ENCODE measurements at regions not wholly inside any gene's neighbourhood (a gene's known extent, or its start where the extent isn't known, plus 50 kb on each side); places are given as distances from the start of the nearest gene placed in this dataset.

DNA sequence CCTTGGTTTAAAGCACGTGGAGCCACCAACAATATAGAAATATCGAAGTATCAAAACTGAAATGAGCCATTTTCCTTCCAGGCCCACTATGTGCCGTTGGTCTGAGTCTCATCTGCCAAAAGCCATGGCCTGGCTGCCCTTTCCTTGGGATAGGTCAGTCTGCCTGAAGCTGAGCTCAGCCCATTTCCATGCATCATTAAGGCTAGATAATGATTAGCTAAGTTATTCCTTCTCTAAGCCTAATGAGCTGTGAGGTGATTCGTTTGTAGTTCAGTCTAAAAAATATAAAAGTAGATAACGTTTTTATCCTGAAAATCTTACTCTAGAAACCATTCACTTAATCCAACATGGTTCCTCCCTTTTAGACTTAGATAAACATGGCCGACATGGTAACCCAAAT lies 936.2 kb upstream of the LCORL start:
- Histone ChIP-seq H3K36me3 (ENCODE audit: control insufficient read depth, insufficient read depth, low read length) (no peaks in the 10 kb centered on the region), H3K4me1 (ENCODE audit: control insufficient read depth, insufficient read depth, low read length, poor library complexity, severe bottlenecking) (no peaks in the 10 kb centered on the region), H3K4me3 (ENCODE audit: extremely low read depth, insufficient read depth, low read length, poor library complexity, severe bottlenecking) (no peak overlapping the region), H3K27ac (ENCODE audit: low read depth, low read length, severe bottlenecking) (no peak overlapping the region), H3K9me3 (ENCODE audit: control insufficient read depth, low read length) (no peaks in the 10 kb centered on the region)
- WGBS, 2 experiments (ENCODE audit: insufficient coverage in 2 of 2): 81 to 89% methylated on average over 3 to 4 of the region's 6 CpGs

DNA sequence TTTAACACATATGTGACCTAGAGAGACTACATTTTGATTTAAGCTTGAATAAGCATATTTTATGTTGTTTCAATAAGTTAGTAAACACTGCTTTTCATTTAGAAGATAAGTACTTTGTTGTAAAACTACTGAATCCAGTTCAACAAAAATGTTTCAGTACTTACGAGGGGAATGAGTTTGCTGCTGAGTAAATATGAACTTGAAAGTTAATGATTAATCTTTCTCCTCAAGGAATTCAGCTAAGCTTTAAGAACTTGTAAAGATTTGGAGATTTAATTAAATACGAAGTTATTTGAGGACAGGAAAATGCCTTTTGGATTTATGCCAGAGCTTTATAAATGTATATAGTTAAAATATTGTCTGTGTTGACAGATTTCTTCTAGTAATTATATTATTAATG lies 933.0 kb upstream of the LCORL start:
- Histone ChIP-seq H3K4me1 (ENCODE audit: control insufficient read depth, insufficient read depth, low read length, poor library complexity, severe bottlenecking) (no peaks in the 10 kb centered on the region), H3K9me3 (ENCODE audit: control insufficient read depth, low read length) (no peaks in the 10 kb centered on the region), H3K36me3 (ENCODE audit: control insufficient read depth, insufficient read depth, low read length) (no peaks in the 10 kb centered on the region), H3K27ac (ENCODE audit: low read depth, low read length, severe bottlenecking) (no peak overlapping the region), H3K4me3 (ENCODE audit: extremely low read depth, insufficient read depth, low read length, poor library complexity, severe bottlenecking) (no peak overlapping the region)
- WGBS, 2 experiments (ENCODE audit: insufficient coverage in 2 of 2): no CpG with 5 or more reads among the region's 2 CpGs

DNA sequence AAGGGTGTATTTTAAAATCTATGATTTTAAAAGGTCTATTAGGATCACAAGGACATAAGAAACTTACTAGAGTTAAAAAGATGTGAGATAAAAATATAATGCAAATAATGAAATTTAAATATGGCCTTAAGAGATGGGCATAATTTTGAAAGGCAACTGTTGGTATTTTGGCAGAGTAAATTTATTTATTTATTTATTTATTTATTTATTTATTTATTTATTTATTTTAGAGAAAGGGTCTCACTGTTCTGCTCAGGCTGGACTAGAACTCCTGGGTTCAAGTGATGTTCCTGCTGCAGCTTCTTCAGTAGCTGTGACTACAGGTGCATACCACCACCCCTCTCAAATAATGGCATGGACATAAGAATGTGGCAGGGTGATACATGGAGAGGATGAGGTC lies 932.1 kb upstream of the LCORL start:
- Histone ChIP-seq H3K4me1 (ENCODE audit: control insufficient read depth, insufficient read depth, low read length, poor library complexity, severe bottlenecking) (no peaks in the 10 kb centered on the region), H3K36me3 (ENCODE audit: control insufficient read depth, insufficient read depth, low read length) (no peaks in the 10 kb centered on the region), H3K4me3 (ENCODE audit: extremely low read depth, insufficient read depth, low read length, poor library complexity, severe bottlenecking) (no peak overlapping the region), H3K27ac (ENCODE audit: low read depth, low read length, severe bottlenecking) (no peak overlapping the region), H3K9me3 (ENCODE audit: control insufficient read depth, low read length) (no peaks in the 10 kb centered on the region)

DNA sequence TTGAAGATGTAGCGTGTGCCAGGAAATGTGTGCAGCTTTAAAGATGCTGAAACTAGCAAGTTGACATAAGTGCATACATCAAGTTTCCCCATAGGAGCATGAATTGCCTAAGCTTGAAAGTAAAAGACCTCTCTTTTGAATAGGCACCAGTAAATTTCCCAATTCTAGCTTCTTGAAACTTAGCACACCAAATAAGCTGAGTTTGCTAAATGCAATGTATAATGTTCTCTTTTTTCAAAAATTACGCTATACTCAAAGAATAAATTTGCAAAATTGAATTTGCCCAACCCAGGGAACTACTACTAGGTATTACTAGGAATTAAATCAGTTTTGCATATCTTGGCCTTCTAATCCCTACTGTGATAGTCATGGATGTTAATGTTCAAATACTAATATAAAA lies 923.9 kb upstream of the LCORL start:
- Histone ChIP-seq H3K27ac (ENCODE audit: low read depth, low read length, severe bottlenecking) (no peak overlapping the region), H3K9me3 (ENCODE audit: control insufficient read depth, low read length) (no peaks in the 10 kb centered on the region), H3K4me1 (ENCODE audit: control insufficient read depth, insufficient read depth, low read length, poor library complexity, severe bottlenecking) (no peaks in the 10 kb centered on the region), H3K4me3 (ENCODE audit: extremely low read depth, insufficient read depth, low read length, poor library complexity, severe bottlenecking) (no peak overlapping the region), H3K36me3 (ENCODE audit: control insufficient read depth, insufficient read depth, low read length) (no peaks in the 10 kb centered on the region)
- 100% methylated on average over 1 of the region's 2 CpGs; no CpG with 5 or more reads in 1 of the 2 experiments for WGBS, 2 experiments (ENCODE audit: insufficient coverage in 2 of 2)

DNA sequence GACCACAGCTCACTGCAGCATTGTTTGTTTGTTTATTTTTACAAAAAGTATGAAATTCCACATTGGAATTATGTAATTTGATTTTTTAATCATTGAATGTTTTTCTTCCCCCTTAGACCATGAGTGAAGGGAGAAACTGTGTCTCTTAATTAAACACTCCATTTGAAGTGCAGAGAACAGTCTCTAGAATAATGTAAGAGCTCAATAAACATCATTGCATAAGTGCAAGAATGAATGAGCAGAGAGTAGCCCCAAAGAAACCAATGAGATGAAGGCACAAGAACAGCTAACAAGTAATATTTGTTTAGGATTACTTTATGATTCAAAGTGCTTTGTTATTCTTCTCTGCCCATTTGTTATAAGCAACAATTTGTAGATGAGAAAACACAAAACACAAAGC lies 921.3 kb upstream of the LCORL start:
- H3K4me3 ChIP-seq (ENCODE audit: extremely low read depth, insufficient read depth, low read length, poor library complexity, severe bottlenecking): no peak overlapping the region
- H3K36me3 ChIP-seq (ENCODE audit: control insufficient read depth, insufficient read depth, low read length): no peaks in the 10 kb centered on the region
- no peak overlapping the region for H3K27ac ChIP-seq (ENCODE audit: low read depth, low read length, severe bottlenecking)
- no peaks in the 10 kb centered on the region for H3K9me3 ChIP-seq (ENCODE audit: control insufficient read depth, low read length)
- H3K4me1 ChIP-seq (ENCODE audit: control insufficient read depth, insufficient read depth, low read length, poor library complexity, severe bottlenecking): no peaks in the 10 kb centered on the region

DNA sequence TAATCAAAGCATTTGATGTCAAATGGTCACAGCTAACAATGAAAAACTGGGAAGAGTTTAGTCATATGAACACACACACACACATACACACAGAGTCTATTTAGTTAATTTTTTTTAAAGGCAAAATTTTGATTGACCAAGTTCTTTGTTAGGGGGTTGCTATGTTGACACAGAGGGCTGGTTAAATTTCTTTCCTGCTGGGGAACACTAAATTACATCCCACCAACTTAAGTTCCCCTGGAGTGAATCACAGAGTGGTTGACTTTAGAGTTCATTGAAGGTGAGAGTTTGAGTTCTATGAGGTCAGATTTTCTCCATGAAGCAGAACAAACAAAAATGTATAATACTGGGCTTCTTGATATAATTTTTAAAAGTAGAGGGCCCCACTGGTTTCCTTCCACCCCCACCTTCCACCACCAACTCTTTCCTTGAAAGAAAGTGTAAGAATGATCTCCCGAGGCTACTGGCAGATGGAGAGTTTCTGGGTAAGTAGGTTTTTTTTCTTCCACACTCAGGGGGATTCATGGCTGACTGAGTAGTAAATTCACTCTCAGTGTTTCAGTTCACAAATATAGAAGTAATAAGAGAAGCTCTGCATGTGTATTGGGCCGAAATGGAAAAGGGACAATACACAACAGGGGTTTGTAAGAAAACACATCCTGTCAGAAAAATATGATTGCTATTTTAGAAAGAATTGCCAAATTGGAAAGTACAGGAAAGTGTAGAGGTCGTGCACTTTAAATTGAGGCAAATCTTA lies 917.0 kb upstream of the LCORL start:
- Histone ChIP-seq H3K4me3 (ENCODE audit: extremely low read depth, insufficient read depth, low read length, poor library complexity, severe bottlenecking) (no peak overlapping the region), H3K9me3 (ENCODE audit: control insufficient read depth, low read length) (no peaks in the 10 kb centered on the region), H3K27ac (ENCODE audit: low read depth, low read length, severe bottlenecking) (no peak overlapping the region), H3K4me1 (ENCODE audit: control insufficient read depth, insufficient read depth, low read length, poor library complexity, severe bottlenecking) (no peaks in the 10 kb centered on the region), H3K36me3 (ENCODE audit: control insufficient read depth, insufficient read depth, low read length) (no peaks in the 10 kb centered on the region)
- 81 to 94% methylated on average over 2 of the region's 3 CpGs for WGBS, 2 experiments (ENCODE audit: insufficient coverage in 2 of 2)

DNA sequence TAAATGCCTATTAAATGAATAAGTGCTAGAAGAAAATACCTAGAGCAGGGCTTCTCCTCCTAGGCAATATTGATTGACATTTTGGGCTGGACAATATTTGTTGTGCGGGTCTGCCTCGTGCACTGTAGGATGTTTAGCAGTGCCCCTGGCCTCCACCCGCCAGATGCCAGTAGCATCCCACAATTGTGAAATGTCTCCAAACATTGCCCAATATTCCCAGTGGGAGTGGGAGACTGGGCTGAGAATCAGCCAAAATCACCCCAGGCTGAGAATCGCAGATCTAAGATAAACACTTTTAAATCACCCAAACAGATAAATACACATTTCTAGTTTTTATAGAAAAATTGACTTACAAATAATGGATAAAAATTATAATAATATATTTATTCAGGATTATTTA lies 916.2 kb upstream of the LCORL start:
- no peak overlapping the region for H3K4me3 ChIP-seq (ENCODE audit: extremely low read depth, insufficient read depth, low read length, poor library complexity, severe bottlenecking)
- no peak overlapping the region for H3K27ac ChIP-seq (ENCODE audit: low read depth, low read length, severe bottlenecking)
- H3K9me3 ChIP-seq (ENCODE audit: control insufficient read depth, low read length): no peaks in the 10 kb centered on the region
- no peaks in the 10 kb centered on the region for H3K4me1 ChIP-seq (ENCODE audit: control insufficient read depth, insufficient read depth, low read length, poor library complexity, severe bottlenecking)
- H3K36me3 ChIP-seq (ENCODE audit: control insufficient read depth, insufficient read depth, low read length): no peaks in the 10 kb centered on the region
- WGBS, 2 experiments (ENCODE audit: insufficient coverage in 2 of 2): 90 to 94% methylated on average over 2 to 3 of the region's 4 CpGs

DNA sequence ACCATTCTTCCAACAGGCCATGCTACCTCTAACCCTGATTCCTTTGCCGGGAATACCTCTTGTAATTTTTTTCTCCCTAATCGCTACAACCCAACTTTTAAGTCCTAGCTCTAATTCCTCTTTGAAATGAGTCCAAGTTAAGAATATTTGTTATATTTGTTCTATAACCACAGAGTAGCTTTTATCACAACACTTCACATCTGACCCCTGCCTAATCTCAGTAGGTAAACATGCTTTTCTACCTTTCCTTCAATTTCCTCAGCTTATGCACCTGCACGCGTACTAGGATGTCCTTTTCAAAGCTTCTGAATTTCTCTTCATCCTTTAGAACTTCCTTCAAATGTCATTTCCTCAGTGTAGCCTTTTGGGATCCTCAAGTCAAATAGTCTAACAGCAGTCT lies 915.5 kb upstream of the LCORL start:
- H3K27ac ChIP-seq (ENCODE audit: low read depth, low read length, severe bottlenecking): no peak overlapping the region
- WGBS, 2 experiments (ENCODE audit: insufficient coverage in 2 of 2): 91 to 100% methylated on average over 1 to 2 of the region's 4 CpGs
- no peaks in the 10 kb centered on the region for H3K36me3 ChIP-seq (ENCODE audit: control insufficient read depth, insufficient read depth, low read length)
- H3K4me1 ChIP-seq (ENCODE audit: control insufficient read depth, insufficient read depth, low read length, poor library complexity, severe bottlenecking): no peaks in the 10 kb centered on the region
- H3K4me3 ChIP-seq (ENCODE audit: extremely low read depth, insufficient read depth, low read length, poor library complexity, severe bottlenecking): no peak overlapping the region
- H3K9me3 ChIP-seq (ENCODE audit: control insufficient read depth, low read length): no peaks in the 10 kb centered on the region

DNA sequence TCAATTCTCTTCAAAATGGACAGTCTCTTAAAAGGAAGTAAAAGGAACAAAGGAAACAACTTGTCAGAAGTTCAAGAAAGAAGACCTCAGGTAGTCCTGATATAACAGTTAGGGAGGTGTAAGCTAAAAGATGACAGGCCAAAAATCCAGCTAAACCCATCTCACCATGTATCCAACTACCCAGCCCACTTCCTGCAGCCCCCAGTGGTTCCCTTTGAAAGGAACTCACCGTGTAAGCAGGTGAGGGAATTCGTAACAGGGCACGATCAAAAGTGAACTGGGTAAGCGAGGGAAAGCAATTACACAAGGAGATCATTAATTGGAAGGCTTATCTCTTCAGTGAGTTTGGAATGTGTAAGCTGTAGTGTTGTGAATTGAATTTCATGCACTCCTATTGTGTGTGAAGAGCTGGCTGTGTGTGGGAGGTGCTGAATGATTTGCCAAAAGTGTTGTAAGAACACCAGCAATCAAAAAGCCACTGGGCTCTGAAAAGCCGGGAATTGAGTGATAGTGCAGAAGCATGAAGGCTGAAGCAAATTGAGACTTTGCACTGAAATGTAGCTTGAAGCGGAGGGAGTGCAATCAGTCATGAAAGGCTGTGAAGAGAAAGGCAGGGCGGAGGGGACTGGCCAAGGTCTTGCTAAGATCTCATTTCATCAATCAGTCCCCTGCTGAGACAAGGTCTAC lies 914.2 kb upstream of the LCORL start:
- no peaks in the 10 kb centered on the region for H3K36me3 ChIP-seq (ENCODE audit: control insufficient read depth, insufficient read depth, low read length)
- 64 to 69% methylated on average over 5 to 6 of the region's 7 CpGs for WGBS, 2 experiments (ENCODE audit: insufficient coverage in 2 of 2)
- H3K9me3 ChIP-seq (ENCODE audit: control insufficient read depth, low read length): no peaks in the 10 kb centered on the region
- no peaks in the 10 kb centered on the region for H3K4me1 ChIP-seq (ENCODE audit: control insufficient read depth, insufficient read depth, low read length, poor library complexity, severe bottlenecking)
- no peak overlapping the region for H3K4me3 ChIP-seq (ENCODE audit: extremely low read depth, insufficient read depth, low read length, poor library complexity, severe bottlenecking)
- no peak overlapping the region for H3K27ac ChIP-seq (ENCODE audit: low read depth, low read length, severe bottlenecking)

DNA sequence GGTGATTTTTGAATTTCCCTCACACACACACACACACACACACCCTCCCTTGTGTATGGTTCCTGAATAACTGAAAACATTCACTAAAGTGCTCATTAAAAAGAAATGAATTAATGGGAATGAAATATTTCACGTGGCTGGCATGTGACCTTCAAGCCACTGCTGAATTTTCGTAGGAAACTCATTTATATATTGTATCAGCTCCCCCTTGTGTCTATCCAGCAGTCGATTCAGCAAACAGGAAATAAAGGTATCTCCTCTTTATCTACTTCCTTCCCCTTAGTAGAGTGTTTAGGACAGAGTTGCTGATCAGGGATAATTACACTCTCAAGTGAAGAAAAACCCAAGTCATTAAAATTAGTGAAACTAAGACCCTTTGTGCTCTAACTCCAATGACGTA lies 912.6 kb upstream of the LCORL start:
- Histone ChIP-seq H3K4me3 (ENCODE audit: extremely low read depth, insufficient read depth, low read length, poor library complexity, severe bottlenecking) (no peak overlapping the region), H3K36me3 (ENCODE audit: control insufficient read depth, insufficient read depth, low read length) (no peaks in the 10 kb centered on the region), H3K4me1 (ENCODE audit: control insufficient read depth, insufficient read depth, low read length, poor library complexity, severe bottlenecking) (no peaks in the 10 kb centered on the region), H3K27ac (ENCODE audit: low read depth, low read length, severe bottlenecking) (no peak overlapping the region), H3K9me3 (ENCODE audit: control insufficient read depth, low read length) (no peaks in the 10 kb centered on the region)
- WGBS, 2 experiments (ENCODE audit: insufficient coverage in 2 of 2): no CpG with 5 or more reads among the region's 4 CpGs

DNA sequence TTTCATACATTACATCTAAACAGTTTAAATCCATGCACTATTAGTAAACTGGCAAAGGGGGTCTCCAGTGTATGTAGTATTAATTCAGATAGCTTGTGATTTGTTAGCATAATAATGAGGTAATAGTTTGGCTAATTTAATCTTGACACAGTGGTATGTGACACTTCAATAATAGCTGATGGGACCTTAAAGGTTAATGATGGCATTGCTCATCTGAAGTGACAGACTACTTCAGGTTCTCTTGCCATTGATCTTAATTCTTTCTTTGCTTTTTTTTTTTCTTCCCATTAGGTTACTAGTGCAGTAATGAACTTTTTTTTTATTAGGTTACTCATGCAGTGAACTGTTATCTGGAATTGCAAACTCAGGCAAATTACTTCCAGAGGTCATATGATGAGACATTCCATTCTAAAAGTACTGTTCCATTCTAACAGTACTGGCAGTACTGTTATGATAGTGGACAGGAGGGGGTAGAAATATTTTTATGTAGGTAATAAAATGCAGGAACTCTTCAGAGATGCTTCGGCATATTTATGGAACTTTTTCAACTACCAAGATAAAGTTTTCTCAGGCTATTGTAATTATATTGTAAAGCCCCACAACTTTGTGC lies 911.3 kb upstream of the LCORL start:
- no peak overlapping the region for H3K27ac ChIP-seq (ENCODE audit: low read depth, low read length, severe bottlenecking)
- H3K9me3 ChIP-seq (ENCODE audit: control insufficient read depth, low read length): no peaks in the 10 kb centered on the region
- no peak overlapping the region for H3K4me3 ChIP-seq (ENCODE audit: extremely low read depth, insufficient read depth, low read length, poor library complexity, severe bottlenecking)
- H3K4me1 ChIP-seq (ENCODE audit: control insufficient read depth, insufficient read depth, low read length, poor library complexity, severe bottlenecking): no peaks in the 10 kb centered on the region
- WGBS, 2 experiments (ENCODE audit: insufficient coverage in 2 of 2): no CpG with 5 or more reads among the region's 1 CpG
- no peaks in the 10 kb centered on the region for H3K36me3 ChIP-seq (ENCODE audit: control insufficient read depth, insufficient read depth, low read length)
